Fibroblast of skin of left biceps (primary cell): ENCODE measurements at regions not wholly inside any gene's neighbourhood (a gene's known extent, or its start where the extent isn't known, plus 50 kb on each side); places are given as distances from the start of the nearest gene placed in this dataset.
"Not testable (repeated sequence)": the region's sequence is repeated elsewhere in the genome, so short reads cannot be mapped to it uniquely, and the experiment has no call there.

ENCODE experiments used
- DNase-seq, 2 experiments: peaks; one replicate each; pipeline ENCODE4 v3.0.0-alpha.2; 2013; ENCODE audit warnings: low read depth in 2 of 2

- DNase-seq: no peak
Observed at GRCh38 chr4:75287738-75288517, 226.3 kb downstream of the RCHY1 start.

DNA sequence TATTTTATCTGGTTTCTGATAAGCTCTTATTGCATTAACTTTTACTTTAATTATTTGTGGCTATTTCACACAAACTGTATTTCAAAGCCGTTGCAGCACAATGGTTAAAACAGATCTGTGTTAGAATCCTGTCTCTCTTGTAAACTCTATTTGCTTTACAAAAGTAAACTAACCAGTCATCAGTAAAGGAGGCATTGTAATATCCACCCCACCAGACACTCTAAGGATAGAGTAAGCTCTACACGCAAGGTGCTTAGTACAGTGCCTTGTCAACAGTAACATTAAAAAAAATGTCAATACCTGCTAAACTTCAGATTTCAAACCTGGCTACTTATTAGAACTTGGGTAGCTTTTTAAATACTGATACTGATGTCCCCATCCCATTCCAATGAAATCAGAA is 228.4 kb downstream of the RCHY1 start:
- no peak for DNase-seq

GRCh38 chr4:75284831-75285230 is 229.4 kb downstream of the RCHY1 start:
- no peak for DNase-seq

GRCh38 chr4:75280461-75280860 is 233.7 kb downstream of the RCHY1 start:
- not testable (repeated sequence) for DNase-seq

DNA sequence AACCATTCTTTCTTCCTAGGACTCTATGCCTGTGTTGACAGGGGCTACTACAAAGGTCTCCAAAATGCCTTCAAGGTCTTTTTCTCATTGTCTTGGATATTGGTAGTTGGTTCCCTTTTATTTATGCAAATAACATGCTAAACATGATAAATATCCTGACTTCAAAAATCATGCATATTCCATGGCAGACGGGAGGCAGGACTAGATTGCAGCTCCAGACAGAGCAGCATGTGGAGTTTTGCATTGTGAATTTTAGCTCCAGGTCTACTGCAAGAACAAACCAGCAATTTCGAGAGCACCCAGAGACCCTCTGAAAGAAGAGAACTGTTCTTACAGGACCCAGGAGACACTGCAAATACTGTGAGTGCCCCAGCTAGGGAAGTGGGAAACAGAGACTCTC is 254.9 kb downstream of the RCHY1 start:
- DNase-seq: no peak

- DNase-seq: no peak
Observed at GRCh38 chr4:75255261-75255660, 258.9 kb downstream of the RCHY1 start.

DNA sequence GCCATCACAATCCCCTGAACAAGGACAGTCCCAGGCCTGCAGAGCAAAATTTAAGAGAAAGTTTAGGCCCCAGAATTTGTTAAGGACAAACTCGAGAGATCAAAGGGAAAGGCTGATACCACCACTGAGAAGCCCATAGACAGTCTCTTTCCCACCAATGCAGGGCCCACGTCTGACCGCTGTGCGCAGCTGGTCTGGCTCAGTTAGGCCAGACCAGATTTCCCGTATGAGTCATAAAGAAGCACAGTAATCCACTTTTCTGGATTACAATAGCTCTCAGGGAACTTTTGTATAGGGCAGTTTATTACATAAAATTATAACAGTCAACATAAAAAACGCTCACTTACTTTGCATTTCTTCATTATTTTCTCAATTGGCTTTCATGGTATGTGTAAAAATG is 259.5 kb downstream of the RCHY1 start:
- DNase-seq: no peak

GRCh38 chr4:75253094-75253493 is 261.1 kb downstream of the RCHY1 start:
- not testable (repeated sequence) for DNase-seq

DNA sequence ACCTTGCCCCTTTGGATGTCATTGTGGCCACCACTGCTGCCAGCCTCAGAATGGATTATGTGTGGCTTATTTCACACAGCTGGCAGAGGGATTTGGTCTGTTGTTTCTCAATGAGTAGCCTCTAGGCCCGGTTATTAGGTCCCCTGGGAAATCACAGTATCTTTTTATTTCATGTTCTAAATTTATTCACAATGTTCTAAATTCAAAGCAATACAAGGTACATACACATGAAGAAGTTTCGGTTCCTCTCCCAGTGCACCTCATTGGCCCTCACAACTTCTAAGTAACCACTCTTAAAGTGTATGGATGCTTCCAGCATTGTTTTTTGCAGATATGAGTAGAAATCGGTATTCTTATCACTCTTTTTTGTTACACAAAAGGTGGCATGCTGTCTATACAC is 262.7 kb downstream of the RCHY1 start:
- DNase-seq: no peak

DNA sequence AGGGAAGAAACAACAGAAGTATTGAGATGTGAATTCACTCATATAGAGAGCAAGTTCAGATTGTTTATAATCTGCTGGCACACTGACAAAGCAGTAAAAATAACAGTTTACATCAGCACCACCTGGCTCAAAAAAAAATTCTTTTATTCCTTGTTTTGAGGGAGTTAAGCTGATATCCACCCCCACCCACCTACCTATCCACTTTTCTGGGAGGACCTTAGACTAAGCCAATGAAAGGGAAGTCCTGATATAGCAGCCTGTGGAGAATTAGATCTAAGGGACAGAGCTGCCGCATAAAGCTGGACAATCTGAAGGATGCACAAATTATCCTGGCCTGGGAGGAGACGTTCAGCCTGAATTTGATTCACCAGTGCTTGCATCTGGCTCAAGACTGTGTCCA is 264.5 kb downstream of the RCHY1 start:
- DNase-seq: no peak

- no peak for DNase-seq
Observed at GRCh38 chr4:75248770-75249407, 265.3 kb downstream of the RCHY1 start.

DNA sequence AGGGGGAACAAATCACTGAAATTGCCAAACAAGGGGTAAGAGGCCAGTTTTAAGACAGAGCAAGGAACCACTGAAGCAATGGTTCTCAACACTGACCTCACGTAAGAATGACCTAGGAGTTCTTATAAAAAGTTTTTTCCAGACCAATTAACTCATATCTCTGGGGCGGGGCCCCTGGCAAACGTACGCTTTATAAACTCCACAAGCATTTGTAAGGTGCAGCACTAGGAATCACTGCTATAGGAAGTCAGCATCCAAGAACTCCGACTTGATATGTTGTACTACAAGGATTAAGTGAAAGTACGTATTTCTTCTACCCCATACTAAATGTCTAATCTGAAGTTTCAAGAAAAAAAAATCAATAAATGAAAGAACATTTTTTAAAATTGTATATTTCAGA is 269.9 kb downstream of the RCHY1 start:
- DNase-seq: no peak

GRCh38 chr4:75243570-75243969 is 270.6 kb downstream of the RCHY1 start:
- DNase-seq: no peak

- no peak for DNase-seq
Observed at GRCh38 chr4:75235359-75235951, 278.7 kb downstream of the RCHY1 start.

- DNase-seq: no peak
Observed at GRCh38 chr4:75232546-75232945, 281.7 kb downstream of the RCHY1 start.

DNA sequence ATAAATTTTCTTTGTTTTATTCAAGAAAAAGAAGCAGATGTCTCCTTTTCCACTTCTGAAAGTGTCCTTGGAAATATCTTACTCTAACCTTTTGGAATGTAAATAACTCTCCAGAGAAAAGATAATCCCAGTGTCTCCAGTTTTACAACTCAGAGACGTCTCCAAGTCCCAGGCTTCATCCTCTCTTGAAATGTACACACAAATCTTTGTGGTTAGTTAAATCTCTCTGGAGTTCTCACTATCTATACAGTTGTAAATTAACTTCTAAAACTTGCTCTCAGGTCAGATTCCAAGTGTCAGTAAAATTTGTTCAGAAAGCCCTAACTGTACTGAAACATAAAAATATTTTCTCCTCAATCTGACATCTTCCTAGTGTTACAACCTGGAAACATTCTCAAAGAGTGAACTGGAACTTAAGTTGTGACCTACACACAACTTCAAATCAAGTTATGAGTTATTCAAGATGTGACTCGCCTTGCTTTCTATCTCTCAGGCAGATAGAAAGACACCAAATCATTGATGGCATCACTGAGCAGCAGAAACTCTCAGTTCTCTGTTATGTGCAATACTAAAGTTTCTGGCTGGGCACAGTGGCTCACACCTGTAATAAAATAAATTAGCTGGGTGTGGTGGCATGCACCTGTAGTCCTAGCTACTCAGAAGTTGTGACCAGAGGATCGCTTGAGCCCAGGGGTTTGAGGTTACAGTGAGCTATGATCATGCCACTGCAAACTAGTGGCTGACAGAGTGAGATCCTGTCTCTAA is 284.2 kb downstream of the RCHY1 start:
- DNase-seq: no peak

DNA sequence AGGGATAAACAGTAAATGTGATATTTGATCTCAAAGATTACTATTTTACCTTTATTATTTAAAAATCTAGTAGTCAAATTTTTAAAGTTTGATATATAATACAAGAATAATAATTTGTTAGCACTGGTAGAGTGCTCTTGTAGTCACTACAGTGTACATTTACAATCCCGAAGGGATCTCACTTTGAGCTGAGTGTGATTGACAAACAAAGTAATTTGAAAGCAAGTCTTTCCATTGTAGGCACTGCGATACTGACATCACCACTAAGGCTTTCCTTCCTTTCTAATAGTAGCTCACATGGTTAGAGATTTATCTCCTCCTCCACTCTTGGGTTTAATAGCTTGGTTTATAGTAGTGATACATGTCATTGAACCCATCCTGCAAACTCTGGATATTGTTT is 280.6 kb downstream of the PARM1 start:
- DNase-seq: no peak

GRCh38 chr4:75211422-75211821 is 278.5 kb downstream of the PARM1 start:
- DNase-seq: no peak

GRCh38 chr4:75207902-75208301 is 275.0 kb downstream of the PARM1 start:
- DNase-seq: no peak

DNA sequence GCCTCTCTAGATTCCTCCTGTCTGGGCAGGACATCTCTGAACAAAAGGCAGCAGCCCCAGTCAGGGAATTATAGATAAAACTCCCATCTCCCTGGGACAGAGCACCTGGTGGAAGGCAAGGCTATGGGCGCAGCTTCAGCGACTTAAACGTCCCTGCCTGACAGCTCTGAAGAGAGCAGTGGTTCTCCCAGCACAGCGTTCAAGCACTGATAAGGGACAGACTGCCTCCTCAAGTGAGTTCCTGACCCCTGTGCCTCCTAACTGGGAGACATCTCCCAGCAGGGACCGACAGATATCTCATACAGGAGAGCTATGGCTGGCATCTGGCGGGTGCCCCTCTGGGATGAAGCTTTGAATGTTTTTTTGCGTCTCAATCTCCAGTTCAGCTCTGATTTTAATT is 262.2 kb downstream of the PARM1 start:
- no peak for DNase-seq

DNA sequence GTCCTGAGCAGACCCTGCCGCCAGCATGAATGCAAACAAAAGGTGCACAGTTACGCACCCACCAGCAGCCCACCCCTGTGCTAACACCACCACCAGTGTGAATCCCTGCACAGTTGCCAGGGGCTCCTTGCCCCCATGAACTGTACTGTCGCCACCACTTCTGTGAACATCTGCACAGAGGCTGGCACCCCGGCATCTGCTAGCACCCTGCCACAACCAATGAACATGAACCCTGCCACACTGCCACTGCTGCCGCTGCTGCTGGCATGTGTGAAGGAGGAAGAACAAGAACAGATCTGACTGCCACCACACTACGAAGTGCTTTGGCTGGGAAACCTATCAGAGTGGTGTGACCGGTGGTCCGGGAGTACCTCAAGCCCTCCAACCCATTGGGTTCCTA is 261.3 kb downstream of the PARM1 start:
- DNase-seq: no peak

DNA sequence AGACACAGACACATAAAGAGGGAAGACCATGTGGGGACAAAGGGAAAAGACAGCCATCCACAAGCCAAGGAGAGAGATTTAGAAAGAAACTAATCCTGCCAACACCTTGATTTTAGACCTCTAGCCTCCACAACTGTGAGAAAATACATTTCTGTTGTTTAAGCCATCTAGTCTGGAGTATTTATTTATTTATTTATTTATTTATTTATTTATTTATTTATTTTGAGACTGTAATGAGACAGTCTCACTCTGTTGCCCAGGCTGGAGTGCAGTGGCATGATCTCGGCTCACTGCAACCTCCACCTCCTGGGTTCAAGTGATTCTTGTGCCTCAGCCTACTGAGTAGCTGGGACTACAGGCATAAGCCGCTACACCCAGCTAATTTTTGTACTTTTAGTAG is 259.3 kb downstream of the PARM1 start:
- not testable (repeated sequence) for DNase-seq
